HG03095 (cell line): ENCODE measurements at regions not wholly inside any gene's neighbourhood (a gene's known extent, or its start where the extent isn't known, plus 50 kb on each side); places are given as distances from the start of the nearest gene placed in this dataset.
"Not testable (repeated sequence)": the region's sequence is repeated elsewhere in the genome, so short reads cannot be mapped to it uniquely, and the experiment has no call there.

ENCODE experiments used
- ATAC-seq: cut with Tn5 transposase; IDR thresholded peaks from one replicate; pipeline ENCODE4 v1.9.1; 2021; ENCODE audit warnings: moderate library complexity; ENCODE audit not compliant: unreplicated experiment

DNA sequence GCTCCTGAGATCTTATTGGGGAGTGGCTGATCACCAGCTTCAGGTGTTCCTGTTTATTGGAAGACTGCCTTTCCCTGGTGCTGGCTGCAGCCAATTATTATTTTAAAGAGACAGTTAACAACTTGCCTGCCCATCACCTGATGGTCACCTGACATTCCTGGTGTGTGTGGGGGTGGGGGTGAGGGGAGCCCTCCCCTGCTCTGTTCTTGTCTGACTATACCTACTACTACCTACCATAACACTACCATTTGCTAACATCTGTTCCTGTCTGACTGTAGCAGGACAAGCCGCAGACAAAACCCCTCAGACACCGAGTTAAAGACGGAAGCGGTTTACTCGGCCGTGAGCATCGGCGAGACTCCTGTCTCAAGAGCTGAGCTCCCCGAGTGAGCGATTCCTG lies 54.9 kb upstream of the NBPF3 start:
- ATAC-seq, result no peak

DNA sequence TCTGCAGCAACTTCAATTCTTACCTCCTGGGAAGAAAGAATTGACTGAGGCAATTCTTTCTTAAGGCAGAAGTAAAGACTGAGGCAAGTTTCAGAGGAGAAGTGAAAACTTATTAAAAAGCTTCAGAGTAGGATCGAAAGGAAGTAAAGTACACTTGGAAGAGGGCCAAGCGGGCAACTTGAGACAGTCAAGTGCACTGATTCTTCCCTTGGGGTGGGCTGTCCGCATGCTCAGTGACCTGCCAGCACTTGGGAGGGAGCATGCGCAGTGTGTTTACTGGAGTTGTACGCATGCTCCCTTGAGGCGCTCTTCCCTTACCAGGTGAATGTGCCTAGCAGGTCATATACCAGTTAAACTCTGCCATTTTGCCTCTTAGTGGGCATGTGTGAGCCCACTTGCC lies 55.3 kb upstream of the NBPF3 start:
- ATAC-seq, result no peak

DNA sequence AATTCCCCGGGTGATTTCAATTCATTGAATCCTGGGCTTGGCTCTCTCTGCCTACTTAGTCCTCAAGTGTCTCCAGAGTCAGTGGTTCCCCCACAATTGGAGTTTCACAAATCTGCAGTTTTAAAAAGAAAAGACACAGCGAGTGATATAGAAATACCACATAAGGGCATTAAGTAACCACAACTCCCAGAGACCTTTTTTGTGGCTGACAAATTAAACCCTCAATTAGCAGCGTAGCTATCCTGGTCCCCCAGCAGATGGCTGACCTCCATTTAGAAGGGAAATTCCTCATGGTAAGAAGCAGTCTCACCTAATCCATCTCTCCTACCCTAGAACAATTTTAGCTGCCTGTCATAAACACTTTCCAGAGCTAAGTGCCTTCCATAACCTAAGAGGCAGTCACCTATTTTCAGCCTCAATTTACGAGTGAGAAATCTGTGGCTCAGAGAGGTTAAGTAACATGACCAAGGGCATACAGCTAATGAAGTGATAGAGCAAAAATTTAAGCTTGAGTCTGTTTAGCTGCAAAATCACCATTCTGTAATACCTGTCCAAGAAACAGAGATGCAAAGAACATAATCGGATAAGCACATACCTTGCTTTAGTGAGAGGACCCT lies 56.0 kb upstream of the NBPF3 start:
- ATAC-seq, result no peak

DNA sequence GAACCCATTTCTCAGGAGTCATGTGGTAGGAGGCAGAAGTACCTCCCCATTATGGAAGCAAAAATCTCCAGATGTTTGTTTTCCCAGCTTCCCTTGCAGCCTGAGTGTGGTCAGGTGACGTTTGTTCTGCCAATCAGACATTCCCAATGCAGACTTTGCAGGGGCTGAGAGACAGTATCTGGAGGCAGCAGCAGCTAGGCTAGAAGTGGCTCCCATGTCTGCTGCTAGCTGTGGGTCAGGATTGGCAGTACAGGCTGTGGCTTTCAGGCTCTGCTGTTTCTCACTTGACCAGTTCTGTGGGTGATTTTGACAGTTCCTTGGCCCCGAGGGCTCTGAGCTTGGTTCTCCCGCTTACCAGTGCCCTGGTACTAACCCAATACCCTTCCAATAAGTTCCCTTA lies 58.6 kb upstream of the NBPF3 start:
- ATAC-seq, result no peak

DNA sequence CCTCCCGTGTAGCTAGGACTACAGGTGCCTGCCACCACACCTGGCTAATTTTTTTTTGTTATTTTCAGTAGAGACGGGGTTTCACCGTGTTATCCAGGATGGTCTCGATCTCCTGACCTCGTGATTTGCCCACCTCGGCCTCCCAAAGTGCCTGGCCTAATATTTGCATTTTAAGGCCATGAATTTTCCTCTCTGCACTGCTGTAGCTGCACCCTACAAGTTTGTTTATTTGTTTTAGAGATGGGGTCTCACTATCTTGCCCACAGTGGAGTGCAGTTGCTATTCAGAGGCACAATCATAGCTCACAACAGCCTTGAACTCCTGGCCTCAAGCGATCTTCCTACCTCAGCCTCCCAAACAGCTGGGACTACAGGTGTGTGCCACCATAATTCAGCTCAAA lies 59.8 kb upstream of the NBPF3 start:
- not testable (repeated sequence) for ATAC-seq

DNA sequence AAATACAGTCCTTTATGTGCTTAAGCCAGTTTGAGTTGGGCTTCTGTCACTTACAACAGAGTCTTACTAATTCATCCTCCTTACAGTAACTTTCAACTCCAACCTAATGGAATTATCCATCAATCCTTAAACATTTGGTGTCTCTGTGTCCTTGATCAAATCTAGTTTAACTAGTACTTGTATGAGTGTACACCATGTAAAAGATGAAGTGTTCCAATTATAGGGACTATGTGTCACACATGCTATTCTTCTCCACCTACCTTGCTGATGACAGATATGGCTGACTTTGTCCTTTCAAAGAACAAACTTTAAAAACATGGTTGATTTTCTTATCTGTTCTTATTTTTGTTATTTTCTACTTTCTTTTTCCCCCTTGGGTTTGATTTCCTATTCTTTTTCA lies 60.4 kb upstream of the NBPF3 start:
- no peak for ATAC-seq

DNA sequence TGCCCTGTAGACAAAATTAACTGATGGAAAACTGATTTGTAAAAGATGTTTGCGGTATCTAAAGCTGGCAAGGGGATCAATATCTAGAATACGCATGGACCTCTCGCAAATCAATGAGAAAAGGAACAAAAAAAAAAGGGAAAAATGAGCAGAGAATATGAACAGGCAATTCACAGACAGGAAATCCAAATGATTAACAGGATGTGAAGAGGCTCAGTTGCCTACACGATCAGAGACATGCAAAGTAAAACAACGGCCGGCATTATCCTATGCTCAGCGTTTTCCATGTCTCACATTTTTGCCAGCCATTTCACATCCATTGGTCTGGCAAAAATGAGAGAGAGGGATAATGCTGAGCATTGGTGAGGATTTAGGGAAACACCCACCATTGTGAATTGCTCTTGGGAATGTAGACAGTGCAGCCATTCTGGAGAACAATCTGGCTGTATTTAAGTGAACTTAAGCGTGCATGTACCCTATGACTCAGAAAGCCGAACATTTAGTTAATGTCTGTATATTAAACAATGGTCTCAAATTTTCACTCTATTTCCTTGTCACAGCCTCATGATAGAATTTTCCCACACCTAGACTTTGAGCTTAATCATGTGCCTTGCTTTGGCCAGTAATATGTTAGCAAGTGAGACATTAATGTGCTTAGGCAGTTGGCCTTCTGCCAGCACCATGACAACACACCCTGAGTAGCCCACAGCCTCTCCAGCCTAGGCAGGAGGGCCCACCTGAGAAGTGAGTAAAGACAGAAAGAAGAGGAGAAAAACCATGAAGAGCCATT lies 61.0 kb upstream of the NBPF3 start:
- no peak for ATAC-seq

DNA sequence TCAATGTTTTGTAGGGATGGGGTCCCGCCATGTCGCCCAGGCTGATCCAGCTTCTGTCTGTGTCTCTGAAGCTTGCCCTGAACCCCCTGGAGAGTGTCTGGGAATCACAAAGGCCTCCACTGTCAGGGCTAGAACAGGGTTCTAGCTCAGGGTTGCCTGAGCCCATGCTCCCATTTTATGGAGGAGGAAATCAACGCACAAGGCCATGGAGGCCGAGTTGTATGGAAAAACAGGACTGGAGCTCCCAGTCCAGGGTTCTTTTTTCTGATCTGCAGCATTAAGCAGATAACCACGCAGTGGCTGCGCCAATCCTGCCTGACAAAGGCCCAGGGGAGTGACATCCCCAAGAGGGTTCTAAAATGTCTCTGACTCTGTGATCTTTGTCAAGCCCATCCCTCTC lies 67.6 kb upstream of the NBPF3 start:
- no peak for ATAC-seq

DNA sequence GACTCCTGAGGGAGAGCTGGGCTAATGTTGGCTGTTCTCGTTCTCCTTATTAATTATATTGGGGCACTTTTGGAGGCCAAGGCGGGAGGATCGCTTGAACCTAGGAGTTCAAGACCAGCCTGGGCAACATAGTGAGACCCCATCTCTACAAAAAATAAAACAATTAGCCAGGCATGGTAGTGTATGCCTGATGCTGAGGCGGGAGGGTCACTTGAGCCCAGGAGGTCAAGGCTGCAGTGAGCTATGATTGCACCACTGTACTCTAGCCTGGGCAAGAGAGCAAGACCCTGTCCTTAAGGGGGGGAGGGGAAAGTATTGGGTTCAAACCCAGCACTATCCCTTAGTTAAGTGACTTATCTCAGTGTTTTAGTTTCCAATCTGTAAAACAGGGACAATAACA lies 70.0 kb upstream of the NBPF3 start:
- no peak for ATAC-seq

DNA sequence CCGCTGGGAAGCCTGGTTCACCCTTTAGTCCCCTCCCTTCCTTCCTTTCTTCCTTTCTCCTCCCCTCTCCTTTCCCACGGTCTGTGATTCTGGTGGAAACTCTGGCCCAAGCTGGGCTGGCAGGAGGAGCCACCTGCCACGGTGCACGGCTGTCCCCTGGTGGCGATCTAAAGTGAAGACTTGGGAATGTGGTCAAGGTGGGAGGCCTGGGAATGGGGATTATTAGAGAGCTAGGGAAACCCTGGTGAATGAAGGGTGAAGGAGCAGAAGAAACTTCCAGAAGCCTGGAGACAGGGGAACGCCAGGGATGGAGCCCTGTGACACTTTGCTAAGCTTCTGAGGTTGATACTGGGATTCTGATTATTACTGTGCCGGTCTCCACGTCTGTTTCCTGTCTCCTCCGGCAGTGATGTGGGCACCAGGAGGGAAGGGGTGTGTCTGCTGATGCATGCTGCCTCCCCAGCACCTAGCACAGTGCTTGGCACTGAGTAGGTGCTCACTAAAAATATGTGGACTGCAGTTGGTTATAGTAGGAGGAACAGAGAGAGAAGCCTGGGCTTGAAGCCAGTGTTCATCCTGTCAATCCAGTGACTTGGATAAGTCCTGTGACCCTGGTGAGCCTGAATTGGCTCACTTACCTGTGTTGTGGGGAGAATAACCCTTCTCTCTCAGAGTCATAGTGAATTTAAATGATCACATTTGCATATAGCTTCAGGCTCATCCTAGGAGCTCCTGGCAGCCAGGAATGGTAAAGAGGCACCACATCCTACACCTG lies 71.2 kb upstream of the NBPF3 start:
- no peak for ATAC-seq

DNA sequence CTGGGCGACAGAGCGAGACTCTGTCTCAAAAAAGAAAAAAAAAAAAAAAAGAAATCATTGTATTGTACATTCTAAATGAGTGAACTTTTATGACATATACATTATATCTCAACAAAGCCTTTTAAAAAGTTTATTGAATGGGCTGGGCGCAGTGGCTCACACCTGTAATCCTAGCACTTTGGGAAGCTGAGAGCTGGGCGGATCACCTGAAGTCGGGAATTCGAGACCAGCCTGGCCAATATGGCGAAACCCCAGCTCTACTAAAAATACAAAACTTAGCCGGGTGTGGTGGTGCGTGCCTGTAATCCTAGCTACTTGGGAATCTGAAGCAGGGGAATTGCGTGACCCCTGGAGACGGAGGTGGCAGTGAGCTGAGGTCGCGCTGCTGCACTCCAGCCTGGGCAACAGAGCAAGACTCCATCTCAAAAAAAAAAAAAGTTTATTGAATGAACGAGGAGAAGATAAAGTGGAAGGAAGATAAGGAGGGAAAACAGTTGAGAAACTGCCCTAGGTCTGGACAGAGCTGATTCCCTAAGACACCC lies 71.9 kb upstream of the NBPF3 start:
- ATAC-seq, result not testable (repeated sequence)

DNA sequence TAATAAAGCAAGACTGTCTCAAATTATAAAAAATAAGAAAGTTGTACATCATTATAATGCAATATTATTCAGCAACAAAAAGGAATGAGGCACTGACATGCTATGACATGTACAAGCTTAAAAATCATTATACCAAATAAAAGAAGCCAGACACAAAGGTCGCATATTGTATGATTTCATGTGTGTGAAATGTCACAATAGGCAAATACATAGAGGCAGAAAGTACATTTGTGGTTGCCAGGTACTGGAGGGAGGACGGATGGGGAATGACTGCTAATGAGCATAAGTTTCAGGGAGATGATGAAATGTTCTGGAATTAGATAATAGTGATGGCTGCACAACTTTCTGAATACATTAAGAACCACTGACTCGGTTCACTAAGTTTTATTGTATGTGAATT lies 73.6 kb upstream of the NBPF3 start:
- no peak for ATAC-seq

DNA sequence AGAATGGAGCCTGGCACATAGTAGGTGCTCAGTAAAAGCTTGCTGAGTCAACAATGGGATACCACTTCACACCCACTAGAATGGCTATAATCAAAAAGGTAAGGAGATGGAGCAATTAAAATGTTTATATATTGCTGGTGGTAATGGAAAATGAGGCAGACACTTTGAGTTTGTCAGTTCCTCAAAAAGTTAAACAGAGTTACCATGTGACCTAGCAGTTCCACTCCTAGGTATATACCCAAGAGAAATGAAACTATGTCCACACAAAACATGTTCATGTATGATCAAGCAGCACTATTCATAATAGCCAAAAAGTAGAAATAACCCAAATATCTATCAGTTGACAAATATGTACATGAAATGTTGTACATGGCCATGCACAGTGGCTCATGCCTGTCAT lies 74.8 kb upstream of the ECE1 start:
- no peak for ATAC-seq

DNA sequence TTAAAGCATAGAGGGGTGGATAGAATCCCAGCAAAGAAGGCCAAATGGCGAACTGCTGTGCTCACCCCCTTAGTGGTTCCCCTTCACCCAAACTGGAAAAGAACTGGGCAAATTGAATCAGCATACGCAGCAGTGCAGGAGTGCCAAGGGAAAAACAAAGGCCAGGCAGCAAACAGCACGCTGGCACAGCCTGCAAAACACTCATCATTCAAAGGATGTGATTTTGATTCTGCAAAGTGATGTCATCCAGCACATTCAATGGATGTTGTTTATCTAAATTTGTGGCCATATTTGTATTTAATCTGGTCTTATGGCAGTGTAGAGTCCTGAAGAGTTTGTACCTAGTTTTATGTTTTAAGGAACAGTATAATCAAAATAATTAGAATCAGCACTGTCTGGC lies 71.8 kb upstream of the ECE1 start:
- ATAC-seq, result no peak

DNA sequence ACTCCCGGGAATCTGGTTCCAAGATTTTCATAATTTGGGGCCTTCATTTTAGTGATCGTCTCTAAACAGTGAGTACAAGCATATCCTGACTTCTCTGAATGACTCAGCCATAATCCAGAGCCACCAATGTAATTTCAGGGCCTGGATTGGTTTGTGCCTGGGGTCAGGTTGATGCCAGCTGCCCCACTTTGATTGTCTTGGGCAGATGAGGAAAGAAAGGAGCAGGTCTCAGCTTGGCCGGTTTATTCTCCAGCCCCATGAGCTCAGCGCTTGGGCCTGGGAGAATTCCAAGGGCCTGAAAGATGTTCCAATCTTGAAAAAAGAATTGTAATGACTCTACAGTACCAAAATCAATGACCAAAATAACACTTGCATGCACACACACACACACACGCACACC lies 71.2 kb upstream of the ECE1 start:
- ATAC-seq, result no peak

DNA sequence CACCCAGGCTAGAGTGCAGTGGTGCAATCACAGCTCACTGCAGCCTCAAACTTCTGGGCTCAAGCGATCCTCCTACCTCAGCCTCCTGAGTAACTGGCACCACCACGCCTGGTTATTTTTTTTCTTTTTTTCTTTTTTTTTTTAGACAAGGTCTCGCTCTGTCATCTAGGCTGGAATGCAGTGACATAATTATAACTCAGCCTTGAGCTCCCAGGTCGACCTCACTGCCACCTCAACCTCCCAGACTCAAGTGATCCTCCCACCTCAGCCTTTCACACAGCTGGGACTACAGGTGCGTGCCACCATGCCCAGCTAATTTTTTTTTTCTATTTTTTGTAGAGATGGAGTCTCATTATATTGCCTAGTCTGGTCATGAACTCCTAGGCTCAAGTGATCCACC lies 66.9 kb upstream of the ECE1 start:
- ATAC-seq, result no peak

DNA sequence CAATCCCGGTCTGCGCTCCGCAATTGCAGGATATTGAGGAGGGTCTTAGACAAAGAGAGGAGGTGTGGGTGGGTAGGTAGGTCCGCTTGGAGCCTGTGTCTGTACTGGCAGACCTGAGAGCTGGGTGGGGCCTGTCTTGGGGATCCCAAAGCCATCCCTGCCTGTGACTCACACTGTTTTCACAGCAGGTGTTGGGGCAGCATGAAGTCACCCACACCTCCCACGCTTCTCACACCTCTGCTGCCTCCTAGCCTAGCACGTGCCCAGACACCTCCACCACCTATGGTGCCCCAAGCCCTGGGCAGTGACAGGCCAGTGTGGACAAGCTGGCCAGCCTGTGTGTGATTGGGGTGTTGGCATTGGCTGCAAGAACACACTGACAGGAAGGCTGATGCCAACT lies 65.7 kb upstream of the ECE1 start:
- no peak for ATAC-seq

DNA sequence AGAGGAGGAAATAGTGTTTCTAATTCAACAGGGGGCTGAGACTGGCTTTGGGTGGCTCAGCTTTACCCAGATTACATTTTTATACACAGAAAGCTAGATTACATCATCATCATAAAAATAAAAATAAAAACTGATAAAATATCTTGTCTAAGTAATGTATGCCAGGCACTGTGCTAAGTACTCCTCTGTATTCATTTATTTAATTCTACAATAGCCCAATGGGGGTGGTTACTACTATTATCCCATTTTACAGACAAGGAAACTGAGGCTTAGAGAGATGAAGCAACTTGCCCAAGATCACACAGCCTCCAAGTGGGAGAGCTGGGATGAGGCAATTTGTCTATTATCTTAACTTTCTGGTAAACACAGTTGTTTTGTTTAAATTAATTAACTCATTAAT lies 62.3 kb upstream of the ECE1 start:
- no peak for ATAC-seq

DNA sequence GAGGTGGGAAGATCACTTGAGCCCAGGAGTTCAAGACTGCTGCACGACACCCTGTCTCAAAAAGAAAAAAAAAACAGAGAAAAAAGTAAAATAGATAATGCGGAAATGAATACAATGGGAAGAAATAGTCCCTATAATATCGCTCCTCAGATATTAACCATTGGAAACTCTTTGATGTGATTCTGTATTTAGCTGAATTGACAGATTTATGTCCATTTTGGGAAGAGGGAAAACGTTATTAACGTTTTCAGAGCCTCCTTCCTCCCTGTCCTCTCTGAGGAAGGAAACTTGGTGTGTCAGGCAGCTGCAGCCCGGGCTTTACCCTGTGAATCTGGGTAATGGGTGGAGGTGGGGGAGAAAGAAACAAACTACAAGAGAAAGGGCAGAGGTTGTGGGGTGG lies 61.6 kb upstream of the ECE1 start:
- no peak for ATAC-seq

DNA sequence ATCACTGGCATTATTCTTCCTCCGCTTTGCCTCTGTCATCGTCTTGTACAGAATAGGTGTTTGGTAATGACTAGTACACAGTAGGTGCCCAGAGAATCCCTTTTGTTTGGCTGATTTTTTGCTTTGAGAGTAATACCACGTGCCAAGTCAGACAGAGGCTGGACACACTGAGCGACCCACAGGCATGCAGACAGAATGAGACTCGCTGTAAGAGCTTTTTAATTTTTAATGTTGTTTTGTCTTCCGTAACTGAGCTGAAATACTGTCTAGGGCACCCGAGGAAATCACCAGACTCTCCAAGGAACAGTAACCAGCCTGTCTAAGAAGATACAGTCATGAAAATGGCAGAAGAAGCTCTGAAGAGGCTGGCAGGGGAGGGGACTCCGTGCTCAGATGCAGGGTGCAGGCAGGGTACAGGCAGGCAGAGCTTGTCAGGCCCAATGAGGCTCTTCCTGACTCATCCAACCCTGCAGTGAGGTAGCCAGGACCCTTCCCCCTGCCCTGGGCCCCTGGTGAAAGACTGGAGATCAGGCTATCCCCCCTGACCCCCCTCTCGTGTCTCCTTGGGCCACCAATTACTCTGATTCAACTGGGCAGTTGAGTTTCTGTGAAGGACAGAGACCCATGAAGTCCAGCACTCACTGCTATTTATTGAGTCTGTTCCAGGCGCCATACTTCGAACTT lies 60.1 kb upstream of the ECE1 start:
- ATAC-seq, result no peak

DNA sequence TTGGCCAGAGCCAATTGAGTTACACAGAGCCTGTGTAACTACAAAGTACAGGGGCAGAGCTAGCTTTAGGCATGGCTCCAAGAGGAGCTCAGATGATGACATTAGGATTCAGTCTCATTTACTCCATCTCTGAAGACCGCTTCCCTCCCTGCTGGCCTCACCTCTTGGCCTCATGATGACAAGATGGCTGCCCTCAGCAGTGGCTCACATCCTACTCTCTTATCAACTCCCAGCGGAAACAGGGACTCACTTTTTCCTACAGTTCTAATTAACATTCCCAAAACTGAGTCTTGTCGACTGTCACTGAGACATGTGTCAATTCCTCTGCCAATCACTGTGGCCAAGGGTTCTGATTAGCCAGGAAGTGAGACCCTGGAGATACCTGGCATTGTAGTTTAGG lies 59.4 kb upstream of the ECE1 start:
- ATAC-seq, result no peak
